OCI-LY3 (cell line): ENCODE measurements at regions not wholly inside any gene's neighbourhood (a gene's known extent, or its start where the extent isn't known, plus 50 kb on each side); places are given as distances from the start of the nearest gene placed in this dataset.

Experiments used
- H2AFZ ChIP-seq: fragments of 200-600, 300-600 bp; shearing (Covaris generic); 2 replicates; pipeline ENCODE4 v1.6.0; 2014; ENCODE audit warnings: antibody characterized with exemption, low read depth, low read length
- H3K27ac ChIP-seq: fragments of 200-600, 300-600 bp; sonication (generic); 2 replicates; pipeline ENCODE4 v1.5.1; 2014; ENCODE audit warnings: mild to moderate bottlenecking, low read length, moderate library complexity, mixed read lengths
- H3K27me3 ChIP-seq: fragments of 200-600, 300-600 bp; sonication (generic); 2 replicates; pipeline ENCODE4 v1.6.1; 2014; ENCODE audit warnings: low read depth, low read length, mixed read lengths
- H3K36me3 ChIP-seq: fragments of 200-600, 300-600 bp; sonication (generic); replicated peaks from 2 replicates; pipeline ENCODE3; 2014; ENCODE audit warnings: low read depth, low read length, mixed read lengths
- H3K4me1 ChIP-seq: fragments of 300-600, 200-600 bp; sonication (generic); 2 replicates; pipeline ENCODE4 v1.6.1; 2014; ENCODE audit warnings: low read length, mixed read lengths
- H3K4me2 ChIP-seq: fragments of 200-600, 300-600 bp; sonication (generic); 2 replicates; pipeline ENCODE4 v1.6.1; 2014; ENCODE audit warnings: low read length, mixed read lengths
- H3K4me3 ChIP-seq: fragments of 300-600, 200-600 bp; sonication (generic); 2 replicates; pipeline ENCODE4 v1.5.1; 2014; ENCODE audit warnings: antibody characterized with exemption, mild to moderate bottlenecking, low read length, moderate library complexity
- H3K79me2 ChIP-seq: fragments of 300-600, 200-600 bp; shearing (Covaris generic); 2 replicates; pipeline ENCODE4 v1.6.1; 2014; ENCODE audit warnings: mild to moderate bottlenecking, low read length, mixed read lengths
- H3K9ac ChIP-seq: fragments of 300-600, 200-600 bp; shearing (Covaris generic); 2 replicates; pipeline ENCODE4 v1.6.0; 2014; ENCODE audit warnings: mild to moderate bottlenecking, low read length, moderate library complexity
- H3K9me3 ChIP-seq: fragments of 200-600, 300-600 bp; shearing (Covaris generic); 2 replicates; pipeline ENCODE4 v1.6.1; 2014; ENCODE audit warnings: low read length, mixed read lengths; ENCODE audit not compliant: insufficient read depth
- H4K20me1 ChIP-seq: fragments of 200-600, 300-600 bp; sonication (generic); 2 replicates; pipeline ENCODE4 v1.6.1; 2016; ENCODE audit warnings: low read length, mixed read lengths; ENCODE audit not compliant: insufficient read depth
- CTCF ChIP-seq: fragments of 200-600, 300-600 bp; sonication (generic); IDR thresholded peaks from 2 replicates; pipeline ENCODE4 v1.5.1; 2014; ENCODE audit warnings: antibody characterized with exemption, low read length, low read depth
- EZH2phosphoT487 ChIP-seq: fragments of 200-600 bp; shearing (Covaris generic); IDR thresholded peaks from 2 replicates; pipeline ENCODE4 v1.6.1; 2018; ENCODE audit warnings: antibody characterized with exemption, mixed run types, low read depth

- 0 out of 2 replicates have a peak, but pooled peaks cover 4% of the 10 kb centered on the region for H3K79me2 ChIP-seq
- peak overlapping the region; percentile 63 for H3K4me2 ChIP-seq
- H3K9me3 ChIP-seq: no peaks in the 10 kb centered on the region
- TF ChIP-seq EZH2phosphoT487 (no peak), CTCF (no peak)
- no peaks in the 10 kb centered on the region for H4K20me1 ChIP-seq
- H2AFZ ChIP-seq: no peak overlapping the region
- no peaks in the 10 kb centered on the region for H3K27me3 ChIP-seq
- H3K4me1 ChIP-seq: peaks cover 97% of the 10 kb centered on the region
- H3K4me3 ChIP-seq: no peak overlapping the region
- peak overlapping the region; percentile 64; the same call in 1 of the 2 replicates for H3K9ac ChIP-seq
- H3K27ac ChIP-seq: peak overlapping the region; percentile 92
- H3K36me3 ChIP-seq: peaks cover 5% of the 10 kb centered on the region
These were observed 183.1 kb upstream of the TLE3 start for GRCh38 chr15:70280781-70281180.

- H4K20me1 ChIP-seq: no peaks in the 10 kb centered on the region
- 0 out of 2 replicates have a peak, but pooled peaks cover 4% of the 10 kb centered on the region for H3K79me2 ChIP-seq
- peak overlapping the region; percentile 40; the same call in 1 of the 2 replicates for H3K9ac ChIP-seq
- no peaks in the 10 kb centered on the region for H3K9me3 ChIP-seq
- no peak overlapping the region for H2AFZ ChIP-seq
- H3K27me3 ChIP-seq: no peaks in the 10 kb centered on the region
- H3K36me3 ChIP-seq: peaks cover 5% of the 10 kb centered on the region
- H3K27ac ChIP-seq: peak overlapping the region; percentile 90
- peak overlapping the region; percentile 5; the same call in 1 of the 2 replicates for H3K4me3 ChIP-seq
- peaks cover 97% of the 10 kb centered on the region for H3K4me1 ChIP-seq
- no peak for TF ChIP-seq CTCF
- no peak for TF ChIP-seq EZH2phosphoT487
- H3K4me2 ChIP-seq: peak overlapping the region; percentile 77
These were observed 181.4 kb upstream of the TLE3 start for GRCh38 chr15:70279096-70279495.

- Histone ChIP-seq H3K9me3 (no peaks in the 10 kb centered on the region), H3K4me2 (peak overlapping the region; percentile 77), H3K4me3 (peak overlapping the region; percentile 38), H2AFZ (no peak overlapping the region), H3K4me1 (peaks cover 97% of the 10 kb centered on the region), H3K27ac (peak overlapping the region; percentile 90), H3K27me3 (no peaks in the 10 kb centered on the region), H4K20me1 (no peaks in the 10 kb centered on the region), H3K9ac (peak overlapping the region; percentile 68), H3K36me3 (peaks cover 5% of the 10 kb centered on the region), H3K79me2 (0 out of 2 replicates have a peak, but pooled peaks cover 3% of the 10 kb centered on the region)
- TF ChIP-seq CTCF (no peak), EZH2phosphoT487 (no peak)
These were observed 180.9 kb upstream of the TLE3 start for GRCh38 chr15:70278644-70279043.

- Histone ChIP-seq H3K9ac (peak overlapping the region; percentile 68), H3K36me3 (peaks cover 5% of the 10 kb centered on the region), H3K4me2 (peak overlapping the region; percentile 77), H3K27ac (peak overlapping the region; percentile 90), H4K20me1 (no peaks in the 10 kb centered on the region), H3K79me2 (no peaks in the 10 kb centered on the region), H3K27me3 (no peaks in the 10 kb centered on the region), H3K4me1 (peaks cover 97% of the 10 kb centered on the region), H2AFZ (no peak overlapping the region), H3K9me3 (no peaks in the 10 kb centered on the region), H3K4me3 (0 out of 2 replicates have a peak overlapping the region, but pooled peaks have one; percentile 38)
- TF ChIP-seq CTCF: no peak
- no peak for TF ChIP-seq EZH2phosphoT487
These were observed 179.8 kb upstream of the TLE3 start for GRCh38 chr15:70277556-70277955.
